HCT116 (cell line): ENCODE measurements at regions not wholly inside any gene's neighbourhood (a gene's known extent, or its start where the extent isn't known, plus 50 kb on each side); places are given as distances from the start of the nearest gene placed in this dataset.

Experiments
- ATAC-seq: fragments of 200-7000 bp; cut with Tn5 transposase; 2 replicates; pipeline ENCODE4 v1.9.1; 2020; ENCODE audit warnings: mild to moderate bottlenecking, moderate library complexity
- BruUV-seq: library from RNA; stranded (reverse); fragments of 400-500 nt; replicated peaks from 2 replicates; lab custom pipeline; 2021; lab: Mats Ljungman, UMichigan
- CTCF ChIA-PET: fragments of 300-600 bp; sonication (Branson Sonifier 250); formaldehyde crosslinking; loops from one replicate; lab custom pipeline; 2021; ENCODE audit warnings: antibody characterized with exemption; lab: Charles Lee
- POLR2A ChIA-PET: fragments of 300-600, 350-600 bp; sonication (Branson Sonifier 250); formaldehyde crosslinking; loops from one replicate; lab custom pipeline; 2021; ENCODE audit warnings: antibody characterized with exemption; lab: Charles Lee
- RAD21 ChIA-PET, 2 experiments: fragments of 300-600 bp; sonication (Branson Sonifier 250); formaldehyde crosslinking; loops; one replicate each; lab custom pipeline; 2023; ENCODE audit warnings: low total read pairs in 2 of 2; ENCODE audit not compliant: uncharacterized antibody in 2 of 2, unreplicated experiment in 2 of 2, low non-redundant PET in 1 of 2; lab: Charles Lee
- DNase-seq: peaks from one replicate; pipeline ENCODE4 v3.0.0-alpha.2; 2010; ENCODE audit warnings: low read depth, low spot score
- H2AFZ ChIP-seq: fragments of 200-600 bp; shearing (Covaris generic), sonication (generic); 2 replicates; pipeline ENCODE4 v1.6.1; 2017; ENCODE audit warnings: low read depth, mixed run types, mixed read lengths, antibody characterized with exemption, low read length; ENCODE audit not compliant: poor library complexity, severe bottlenecking
- H3K27ac ChIP-seq: 2 replicates; pipeline ENCODE4 v1.5.1; 2012; ENCODE audit warnings: low read depth, low read length
- H3K27me3 ChIP-seq: fragments of 200-600 bp; sonication (generic); 2 replicates; pipeline ENCODE4 v1.6.1; 2016; ENCODE audit warnings: mixed run types, low read length, mixed read lengths; ENCODE audit not compliant: insufficient read depth
- H3K36me3 ChIP-seq, 2 experiments: fragments of 200-500 bp in 1 of 2; fragments of 200-600 bp in 1 of 2; sonication (Bioruptor generic) in 1 of 2; sonication (generic) in 1 of 2; 2 replicates each; pipeline versions ENCODE4 v1.5.1 to v1.6.1; 2014 to 2016; ENCODE audit warnings: low read length in 2 of 2, inconsistent platforms in 1 of 2, mixed read lengths in 1 of 2, mixed run types in 1 of 2; ENCODE audit not compliant: insufficient read depth in 2 of 2, control insufficient read depth in 1 of 2
- H3K4me1 ChIP-seq, 2 experiments: fragments of 200-600 bp in 1 of 2; sonication (generic) in 1 of 2; 2 replicates each; pipeline versions ENCODE4 v1.5.1 to v1.6.1; 2012 to 2017; ENCODE audit warnings: low read length in 2 of 2, inconsistent platforms in 1 of 2, mild to moderate bottlenecking in 1 of 2, mixed read lengths in 1 of 2, mixed run types in 1 of 2, moderate library complexity in 1 of 2; ENCODE audit not compliant: insufficient read depth in 2 of 2, control insufficient read depth in 1 of 2
- H3K4me2 ChIP-seq: fragments of 200-600 bp; sonication (generic); 2 replicates; pipeline ENCODE4 v1.6.1; 2017; ENCODE audit warnings: mixed run types, low read length, mixed read lengths
- H3K4me3 ChIP-seq, 2 experiments: fragments of 200-600 bp in 1 of 2; sonication (generic) in 1 of 2; replicated peaks in 1 of 2; 2 replicates each; pipeline ENCODE4 v1.5.1; 2011 to 2016; ENCODE audit warnings: low read length in 2 of 2, control low read depth in 1 of 2, low read depth in 1 of 2, mild to moderate bottlenecking in 1 of 2, mixed read lengths in 1 of 2, mixed run types in 1 of 2
- H3K79me2 ChIP-seq: fragments of 200-600 bp; sonication (generic); 2 replicates; pipeline ENCODE4 v1.6.1; 2017; ENCODE audit warnings: mild to moderate bottlenecking, mixed run types, low read length, moderate library complexity, mixed read lengths; ENCODE audit not compliant: insufficient read depth
- H3K9ac ChIP-seq: fragments of 200-600 bp; sonication (generic); 2 replicates; pipeline ENCODE4 v1.6.1; 2016; ENCODE audit warnings: low read length, mixed read lengths
- H3K9me2 ChIP-seq: fragments of 200-600 bp; sonication (generic), shearing (Covaris generic); 2 replicates; pipeline ENCODE4 v1.6.1; 2017; ENCODE audit warnings: mixed run types, mild to moderate bottlenecking, moderate library complexity; ENCODE audit not compliant: insufficient read depth
- H3K9me3 ChIP-seq, 2 experiments: fragments of 200-500 bp in 1 of 2; fragments of 200-600 bp in 1 of 2; sonication (Bioruptor generic) in 1 of 2; sonication (generic) in 1 of 2; 2 replicates each; pipeline ENCODE4 v1.6.1; 2014 to 2017; ENCODE audit warnings: low read length in 2 of 2, mixed read lengths in 2 of 2, inconsistent platforms in 1 of 2, low read depth in 1 of 2, mild to moderate bottlenecking in 1 of 2, mixed run types in 1 of 2, moderate library complexity in 1 of 2; ENCODE audit not compliant: control insufficient read depth in 1 of 2, insufficient read depth in 1 of 2
- H4K20me1 ChIP-seq: fragments of 200-600 bp; sonication (generic), shearing (Covaris generic); 2 replicates; pipeline ENCODE4 v1.6.1; 2017; ENCODE audit warnings: mixed run types, mild to moderate bottlenecking, moderate library complexity; ENCODE audit not compliant: insufficient read depth
- ATF3 ChIP-seq: IDR thresholded peaks from 2 replicates; pipeline ENCODE4 v1.6.1; 2012
- CBX3 ChIP-seq: IDR thresholded peaks from 2 replicates; pipeline ENCODE4 v1.6.1; 2012; ENCODE audit warnings: low read depth
- CEBPB ChIP-seq: IDR thresholded peaks from 2 replicates; pipeline ENCODE4 v1.6.1; 2012; ENCODE audit warnings: low read depth
- CTCF ChIP-seq, 3 experiments: fragments of 200-600 bp in 1 of 3; sonication (generic) in 1 of 3; IDR thresholded peaks in 2 of 3; conservative IDR thresholded peaks in 1 of 3; 2 replicates each; pipeline ENCODE4 v1.5.1; 2012 to 2017; ENCODE audit warnings: low read depth in 2 of 3, low read length in 2 of 3, antibody characterized with exemption in 1 of 3, borderline replicate concordance in 1 of 3, control low read depth in 1 of 3, mild to moderate bottlenecking in 1 of 3, mixed read lengths in 1 of 3, mixed run types in 1 of 3, moderate library complexity in 1 of 3; ENCODE audit not compliant: insufficient read depth in 1 of 3
- EGR1 ChIP-seq: IDR thresholded peaks from 2 replicates; pipeline ENCODE4 v1.6.1; 2012; ENCODE audit warnings: low read depth
- ELF1 ChIP-seq: IDR thresholded peaks from 2 replicates; pipeline ENCODE4 v1.6.1; 2012; ENCODE audit warnings: low read depth, borderline replicate concordance
- EZH2 ChIP-seq: fragments of 200-600 bp; sonication (generic); IDR thresholded peaks from 2 replicates; pipeline ENCODE4 v1.6.1; 2017; ENCODE audit warnings: antibody characterized with exemption, mixed run types
- EZH2phosphoT487 ChIP-seq: fragments of 200-600 bp; IDR thresholded peaks from 2 replicates; pipeline ENCODE4 v1.6.1; 2018; ENCODE audit warnings: antibody characterized with exemption, borderline replicate concordance
- FOSL1 ChIP-seq: IDR thresholded peaks from 2 replicates; pipeline ENCODE4 v1.6.1; 2012; ENCODE audit warnings: low read depth
- JUND ChIP-seq: IDR thresholded peaks from 2 replicates; pipeline ENCODE4 v1.6.1; 2012
- MAX ChIP-seq: IDR thresholded peaks from 2 replicates; pipeline ENCODE4 v1.6.1; 2012
- POLR2A ChIP-seq: IDR thresholded peaks from 2 replicates; pipeline ENCODE4 v1.7.0; 2011; ENCODE audit warnings: borderline replicate concordance; ENCODE audit not compliant: insufficient read depth, insufficient read length; ENCODE audit errors: extremely low read depth
- RAD21 ChIP-seq: IDR thresholded peaks from 2 replicates; pipeline ENCODE4 v1.6.1; 2012; ENCODE audit warnings: low read depth, mild to moderate bottlenecking
- REST ChIP-seq: IDR thresholded peaks from 2 replicates; pipeline ENCODE4 v1.6.1; 2012; ENCODE audit warnings: low read depth
- SIN3A ChIP-seq: IDR thresholded peaks from 2 replicates; pipeline ENCODE4 v1.6.1; 2012; ENCODE audit warnings: low read depth
- SRF ChIP-seq: IDR thresholded peaks from 2 replicates; pipeline ENCODE4 v1.6.1; 2012; ENCODE audit warnings: low read depth
- YY1 ChIP-seq: IDR thresholded peaks from 2 replicates; pipeline ENCODE4 v1.6.1; 2011; ENCODE audit warnings: low read length, low read depth, moderate library complexity, mild to moderate bottlenecking; ENCODE audit not compliant: insufficient replicate concordance; ENCODE audit errors: extremely low read depth
- ZBTB33 ChIP-seq: IDR thresholded peaks from 2 replicates; pipeline ENCODE4 v1.6.1; 2011; ENCODE audit warnings: mild to moderate bottlenecking, low read length, moderate library complexity; ENCODE audit not compliant: insufficient replicate concordance; ENCODE audit errors: extremely low read depth
- ZFX ChIP-seq: fragments of 450-650 bp; IDR thresholded peaks from 2 replicates; pipeline ENCODE4 v1.6.1; 2017
- intact Hi-C: fragments of 100-400 bp; cut with micrococcal nuclease; formaldehyde crosslinking; loops from 2 replicates; pipeline ENCODE4 v1.10.0; 2022

- intact Hi-C loops = no loop called here
- H3K4me1 ChIP-seq = no peaks in the 10 kb centered on the region
- no peak for TF ChIP-seq CEBPB
- no peak for TF ChIP-seq YY1
- TF ChIP-seq POLR2A = no peak
- no peak for TF ChIP-seq JUND
- TF ChIP-seq CBX3 = no peak
- no peak for TF ChIP-seq SRF
- no peak for TF ChIP-seq EZH2
- no peak for TF ChIP-seq CTCF (IDR thresholded peaks at IDR 0.05 in 2 of 3, conservative IDR thresholded peaks at IDR 0.05 in 1 of 3; ENCODE audit: borderline replicate concordance in 1 of 3, insufficient read depth in 1 of 3, low read depth in 2 of 3, low read length in 2 of 3)
- TF ChIP-seq FOSL1 = no peak
- no peak for TF ChIP-seq EGR1
- TF ChIP-seq ATF3 = no peak
- TF ChIP-seq REST = no peak
- TF ChIP-seq RAD21 = no peak
- no peak for TF ChIP-seq ZBTB33
- TF ChIP-seq ZFX = no peak
- TF ChIP-seq SIN3A = no peak
- no peak for TF ChIP-seq EZH2phosphoT487
- no peak for TF ChIP-seq MAX
- TF ChIP-seq ELF1 = no peak
- H2AFZ ChIP-seq = no peak overlapping the region
- H3K9me2 ChIP-seq = no peaks in the 10 kb centered on the region
- ChIA-PET RAD21 (no interaction called here), POLR2A (no interaction called here), CTCF (no interaction called here)
- H3K79me2 ChIP-seq = no peaks in the 10 kb centered on the region
- BruUV-seq = no TSS peak
- H3K9me3 ChIP-seq = no peaks in the 10 kb centered on the region
- no peaks in the 10 kb centered on the region for H4K20me1 ChIP-seq
- DNase-seq (no peak), ATAC-seq (no peak)
- H3K27me3 ChIP-seq = no peaks in the 10 kb centered on the region
- H3K27ac ChIP-seq = no peak overlapping the region
- H3K4me3 ChIP-seq = no peak overlapping the region
- H3K36me3 ChIP-seq = no peaks in the 10 kb centered on the region
- no peak overlapping the region for H3K9ac ChIP-seq
- H3K4me2 ChIP-seq = no peak overlapping the region
Observed at GRCh38 chrX:8969378-8969777, 64.5 kb downstream of the FAM9B start.
